ENCODE measurements at regions not wholly inside any gene's neighbourhood (a gene's known extent, or its start where the extent isn't known, plus 50 kb on each side); places are given as distances from the start of the nearest gene placed in this dataset.

DNA sequence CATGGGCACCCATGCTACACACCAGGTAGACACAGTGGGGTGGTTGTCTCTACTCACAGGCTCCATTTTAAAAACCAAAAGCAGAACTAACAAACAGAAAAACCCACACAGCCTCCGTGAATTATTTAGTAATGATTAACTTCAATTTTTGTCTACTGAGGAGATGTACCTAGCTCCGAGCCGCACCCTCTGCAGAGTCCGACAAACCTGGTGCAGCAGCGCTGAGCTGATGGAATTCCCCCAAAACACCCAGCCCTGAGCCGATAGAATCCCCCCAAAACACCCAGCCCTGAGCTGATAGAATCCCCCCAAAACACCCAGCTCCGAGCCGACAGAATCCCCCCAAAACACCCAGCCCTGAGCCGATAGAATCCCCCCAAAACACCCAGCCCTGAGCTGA, 927.0 kb downstream of the BRD1 start:
- Mint-ChIP-seq H3K9me3 (peaks cover 62% of the 10 kb centered on the region), H3K4me1 (ENCODE audit: low read depth) (no peaks in the 10 kb centered on the region), H3K36me3 (ENCODE audit: low read depth) (0 out of 2 replicates have a peak, but pooled peaks cover 4% of the 10 kb centered on the region), H3K27me3 (ENCODE audit: insufficient read depth) (no peaks in the 10 kb centered on the region; the same call in 1 of the 2 replicates), H3K4me3 (no peak overlapping the region), H3K27ac (no peak overlapping the region)
- no peak for DNase-seq
- TF ChIP-seq, protein P1, sequence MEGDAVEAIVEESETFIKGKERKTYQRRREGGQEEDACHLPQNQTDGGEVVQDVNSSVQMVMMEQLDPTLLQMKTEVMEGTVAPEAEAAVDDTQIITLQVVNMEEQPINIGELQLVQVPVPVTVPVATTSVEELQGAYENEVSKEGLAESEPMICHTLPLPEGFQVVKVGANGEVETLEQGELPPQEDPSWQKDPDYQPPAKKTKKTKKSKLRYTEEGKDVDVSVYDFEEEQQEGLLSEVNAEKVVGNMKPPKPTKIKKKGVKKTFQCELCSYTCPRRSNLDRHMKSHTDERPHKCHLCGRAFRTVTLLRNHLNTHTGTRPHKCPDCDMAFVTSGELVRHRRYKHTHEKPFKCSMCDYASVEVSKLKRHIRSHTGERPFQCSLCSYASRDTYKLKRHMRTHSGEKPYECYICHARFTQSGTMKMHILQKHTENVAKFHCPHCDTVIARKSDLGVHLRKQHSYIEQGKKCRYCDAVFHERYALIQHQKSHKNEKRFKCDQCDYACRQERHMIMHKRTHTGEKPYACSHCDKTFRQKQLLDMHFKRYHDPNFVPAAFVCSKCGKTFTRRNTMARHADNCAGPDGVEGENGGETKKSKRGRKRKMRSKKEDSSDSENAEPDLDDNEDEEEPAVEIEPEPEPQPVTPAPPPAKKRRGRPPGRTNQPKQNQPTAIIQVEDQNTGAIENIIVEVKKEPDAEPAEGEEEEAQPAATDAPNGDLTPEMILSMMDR (IDR thresholded peaks at IDR 0.05), result no peak

DNA sequence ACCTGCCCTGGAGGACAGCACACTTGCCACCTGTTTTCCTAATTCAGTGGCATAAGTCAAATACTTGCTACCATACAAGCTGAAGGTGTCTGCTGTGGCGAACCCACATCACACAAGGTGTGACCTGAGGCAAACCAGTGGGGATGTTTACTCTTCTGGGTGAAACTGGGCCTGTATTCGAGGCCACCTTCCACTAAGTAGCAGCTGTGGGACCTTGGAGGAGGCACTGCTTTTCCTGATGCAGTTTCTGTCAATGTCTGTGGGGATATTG, 927.4 kb downstream of the BRD1 start:
- no peak for DNase-seq
- peaks cover 66% of the 10 kb centered on the region for H3K9me3 Mint-ChIP-seq
- no peaks in the 10 kb centered on the region for H3K4me1 Mint-ChIP-seq (ENCODE audit: low read depth)
- no peaks in the 10 kb centered on the region; the same call in 1 of the 2 replicates for H3K27me3 Mint-ChIP-seq (ENCODE audit: insufficient read depth)
- 0 out of 2 replicates have a peak, but pooled peaks cover 4% of the 10 kb centered on the region for H3K36me3 Mint-ChIP-seq (ENCODE audit: low read depth)
- no peak overlapping the region for H3K4me3 Mint-ChIP-seq
- H3K27ac Mint-ChIP-seq, result no peak overlapping the region
- TF ChIP-seq, protein P1 (IDR thresholded peaks at IDR 0.05), result no peak

DNA sequence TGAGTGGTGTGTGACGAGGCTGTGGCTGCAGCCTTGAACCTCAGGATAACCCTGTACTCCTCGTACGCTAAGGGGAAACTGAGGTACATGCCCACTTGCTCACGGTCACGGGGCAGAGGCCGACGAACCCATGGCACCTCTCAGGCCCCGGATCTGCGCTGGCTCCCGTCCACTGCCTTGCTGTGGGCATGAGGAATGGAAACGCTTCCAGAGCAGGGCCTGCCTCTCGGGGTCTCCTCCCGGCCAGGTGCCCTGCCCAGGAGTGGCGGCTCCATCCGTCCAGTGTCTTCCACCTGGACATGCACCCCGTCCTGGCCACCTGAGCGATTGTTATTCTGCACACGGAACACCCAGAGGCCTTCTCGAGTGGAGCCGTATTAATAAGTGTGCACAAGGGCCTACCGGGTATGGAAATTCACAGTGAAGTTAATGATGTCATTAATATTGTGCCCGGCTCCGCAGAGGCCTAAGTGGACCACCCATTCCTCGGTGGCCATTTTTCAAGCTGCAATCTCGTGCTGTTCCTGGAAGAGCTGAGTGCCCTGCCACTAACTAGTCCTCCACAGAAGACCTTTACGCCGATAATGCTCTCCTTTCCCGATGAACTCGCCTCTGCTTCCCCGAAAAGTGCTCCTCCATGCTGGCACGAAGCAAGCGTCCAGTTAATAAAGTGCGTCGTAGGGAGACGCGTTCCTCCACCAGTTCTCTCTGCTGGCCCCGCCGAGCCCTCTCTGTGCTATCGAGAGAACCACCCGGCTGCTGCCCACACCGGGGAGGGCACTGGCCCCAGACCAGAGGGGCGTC, 927.9 kb downstream of the BRD1 start:
- Mint-ChIP-seq H3K27me3 (ENCODE audit: insufficient read depth) (no peaks in the 10 kb centered on the region; the same call in 1 of the 2 replicates), H3K4me3 (no peak overlapping the region)
- no peak for DNase-seq

DNA sequence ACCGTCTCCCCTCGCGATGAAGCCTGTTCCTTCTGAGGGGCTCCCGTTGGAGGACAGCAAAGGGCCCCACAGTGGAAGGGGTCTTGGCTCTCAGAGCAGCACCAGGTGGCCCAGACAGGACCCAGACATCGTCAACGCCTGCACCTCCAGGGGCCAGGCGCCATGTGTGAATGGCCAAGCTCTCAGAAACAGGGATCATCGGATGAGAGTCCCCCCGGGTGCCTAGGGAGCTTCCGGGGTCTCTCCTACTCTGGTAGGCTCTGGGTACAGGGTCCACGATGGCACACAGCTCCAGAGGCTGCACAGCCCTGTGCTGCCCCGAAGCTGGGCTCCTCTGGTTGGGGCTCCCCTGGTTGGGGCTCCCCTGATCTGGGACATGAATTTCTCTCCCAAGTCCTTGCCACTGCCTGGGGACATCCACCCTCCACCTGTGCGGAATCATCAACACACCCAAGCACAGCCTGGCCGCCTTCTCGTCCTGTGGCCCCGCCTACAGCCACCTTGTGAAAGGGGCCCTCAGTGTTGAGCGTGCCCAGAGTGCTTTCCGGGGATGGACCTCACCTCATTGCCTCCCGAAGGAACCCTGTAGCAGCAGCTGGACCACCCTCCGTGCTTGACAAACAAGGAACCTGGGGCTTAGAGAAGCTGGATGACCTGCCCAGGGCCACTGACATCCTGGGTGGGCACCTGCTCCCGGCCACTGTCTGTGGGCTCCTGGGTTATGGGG, 929.0 kb downstream of the BRD1 start:
- peaks cover 69% of the 10 kb centered on the region for H3K9me3 Mint-ChIP-seq
- no peaks in the 10 kb centered on the region for H3K4me1 Mint-ChIP-seq (ENCODE audit: low read depth)
- no peaks in the 10 kb centered on the region; the same call in 1 of the 2 replicates for H3K27me3 Mint-ChIP-seq (ENCODE audit: insufficient read depth)
- H3K27ac Mint-ChIP-seq, result no peak overlapping the region
- no peak overlapping the region for H3K4me3 Mint-ChIP-seq
- DNase-seq, result no peak
- 0 out of 2 replicates have a peak, but pooled peaks cover 4% of the 10 kb centered on the region for H3K36me3 Mint-ChIP-seq (ENCODE audit: low read depth)
- TF ChIP-seq, protein P1 (IDR thresholded peaks at IDR 0.05), result no peak

More for the DNA sequence above, 927.9 kb downstream of the BRD1 start:
- Mint-ChIP-seq H3K36me3 (ENCODE audit: low read depth) (0 out of 2 replicates have a peak, but pooled peaks cover 4% of the 10 kb centered on the region), H3K9me3 (peaks cover 68% of the 10 kb centered on the region), H3K4me1 (ENCODE audit: low read depth) (no peaks in the 10 kb centered on the region), H3K27ac (no peak overlapping the region)
- TF ChIP-seq, protein P1 (IDR thresholded peaks at IDR 0.05), result no peak

DNA sequence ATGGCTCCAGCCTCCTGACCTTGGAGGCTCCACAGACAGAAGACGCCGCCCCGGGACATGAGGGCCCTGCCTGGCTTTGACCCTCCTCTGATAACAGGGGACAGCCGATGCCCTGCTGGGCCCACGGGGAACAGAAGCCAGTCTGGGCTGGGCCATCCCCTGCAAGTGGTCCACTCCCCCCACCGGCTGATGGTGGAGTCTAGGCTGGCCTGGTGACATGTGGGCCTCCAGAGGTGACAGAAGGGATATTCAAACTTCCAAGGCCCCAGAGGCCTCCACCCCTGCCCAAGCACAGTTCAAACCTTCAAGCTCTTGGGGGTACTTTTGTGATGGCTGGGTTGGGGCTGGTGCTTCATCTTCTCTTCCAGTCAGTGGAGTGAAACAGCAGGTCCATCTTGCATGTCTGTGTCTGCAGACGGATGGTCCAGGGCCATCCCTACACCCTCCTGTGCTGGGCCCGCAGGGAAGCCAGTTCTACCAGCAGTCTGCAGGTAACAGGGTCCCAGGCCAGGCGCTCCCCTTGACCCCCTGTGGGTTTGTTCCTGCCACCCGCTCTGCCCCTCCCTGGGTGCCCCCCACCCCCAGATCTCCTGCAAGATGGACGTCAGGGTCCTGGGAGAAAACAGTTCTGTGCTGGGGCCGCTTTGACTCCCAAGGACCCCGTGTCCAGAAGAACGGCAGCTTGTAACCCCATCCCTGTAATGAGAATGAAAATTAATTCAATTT, 929.9 kb downstream of the BRD1 start:
- Mint-ChIP-seq H3K27me3 (ENCODE audit: insufficient read depth) (no peaks in the 10 kb centered on the region; the same call in 1 of the 2 replicates), H3K9me3 (peaks cover 68% of the 10 kb centered on the region), H3K4me3 (no peak overlapping the region), H3K4me1 (ENCODE audit: low read depth) (no peaks in the 10 kb centered on the region), H3K36me3 (ENCODE audit: low read depth) (0 out of 2 replicates have a peak, but pooled peaks cover 4% of the 10 kb centered on the region), H3K27ac (no peak overlapping the region)
- no peak for DNase-seq
- TF ChIP-seq, protein P1 (IDR thresholded peaks at IDR 0.05), result no peak
